DMS114 treated with DMSO at 0.1 percent for 48 hours (cell line): ENCODE measurements at regions not wholly inside any gene's neighbourhood (a gene's known extent, or its start where the extent isn't known, plus 50 kb on each side); places are given as distances from the start of the nearest gene placed in this dataset.
"Not testable (repeated sequence)": the region's sequence is repeated elsewhere in the genome, so short reads cannot be mapped to it uniquely, and the experiment has no call there.

ENCODE experiments used
- DNase-seq: peaks from one replicate; lab custom pipeline; 2025; ENCODE audit not compliant: unreplicated experiment; lab: John Stamatoyannopoulos, UW

DNA sequence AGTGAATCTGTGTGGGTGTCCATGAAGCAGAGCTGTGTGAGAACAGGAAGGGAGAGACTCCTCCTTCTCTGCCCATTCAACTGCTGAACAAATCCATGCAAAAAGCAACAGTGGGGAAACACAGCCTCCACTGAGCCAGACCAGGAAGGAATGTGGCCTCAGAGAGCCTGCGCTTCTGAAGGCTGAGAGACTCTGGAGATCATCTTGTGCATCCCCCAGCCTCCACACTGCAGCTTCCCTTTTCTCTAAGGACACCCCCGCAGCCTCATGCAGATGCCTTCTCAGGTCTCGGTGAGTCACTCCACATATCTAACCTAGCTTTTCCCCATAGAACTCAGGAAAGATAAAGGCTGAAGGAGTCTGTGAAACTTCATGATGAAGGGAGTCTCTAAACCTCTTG, 402.9 kb downstream of the TNS1 start:
- DNase-seq, result no peak

DNA sequence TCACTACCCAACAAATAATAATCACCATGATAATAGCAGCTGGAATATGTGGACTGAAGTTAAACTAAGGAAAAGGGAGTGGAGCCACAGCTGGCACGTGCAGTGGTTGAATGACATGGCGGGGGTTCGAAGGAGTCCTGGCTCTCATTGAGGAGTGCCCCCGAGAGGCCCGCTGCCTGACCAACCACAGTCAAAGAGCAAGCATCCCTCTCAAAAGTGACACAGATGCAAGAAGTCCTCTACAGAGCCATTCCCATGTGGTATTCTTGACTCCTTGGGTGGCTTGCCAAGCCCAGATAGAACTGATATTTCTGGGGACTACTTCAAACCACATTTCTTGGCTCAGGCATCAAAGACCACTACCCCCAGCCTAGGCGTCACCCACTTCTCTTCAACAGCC, 405.1 kb downstream of the TNS1 start:
- no peak for DNase-seq

DNA sequence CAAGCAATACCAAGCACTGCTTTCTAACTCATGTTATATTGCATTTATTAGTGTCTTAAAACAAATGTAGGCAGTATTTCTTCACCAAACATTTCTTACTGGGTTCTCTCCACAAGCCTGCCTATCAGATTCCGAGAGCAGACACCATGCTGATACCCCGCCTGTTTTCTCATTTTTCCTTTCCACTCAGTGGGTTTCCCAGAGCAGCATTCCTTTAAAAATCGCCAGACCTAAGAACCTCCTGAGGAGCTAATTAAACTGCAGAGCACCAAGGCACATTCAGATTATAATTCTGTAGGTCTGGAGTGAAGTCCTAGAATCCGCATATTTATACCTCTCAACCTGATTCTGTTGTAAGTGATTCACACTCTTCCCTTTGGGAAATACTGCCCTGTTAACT, 405.6 kb downstream of the TNS1 start:
- DNase-seq, result no peak

DNA sequence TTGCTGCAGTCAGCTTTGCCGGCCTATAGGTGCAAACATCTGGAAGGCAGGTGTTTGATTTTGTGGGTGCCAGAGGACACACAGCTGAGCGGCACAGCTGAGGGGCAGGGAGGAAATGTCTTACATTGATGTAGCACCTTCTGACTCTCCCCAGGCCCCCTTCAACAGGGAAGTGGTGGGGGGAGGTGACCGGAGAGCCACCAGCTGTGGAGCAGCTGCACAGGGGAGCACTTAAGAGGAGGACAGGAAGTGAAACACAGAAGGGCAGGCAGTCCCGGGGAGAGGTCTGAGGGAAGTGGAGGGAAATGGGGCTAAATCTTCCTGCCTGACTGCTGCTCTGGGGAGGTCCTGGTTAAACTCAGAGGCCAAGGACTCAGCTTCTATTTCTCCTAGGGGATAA, 409.1 kb downstream of the TNS1 start:
- DNase-seq, result no peak

DNA sequence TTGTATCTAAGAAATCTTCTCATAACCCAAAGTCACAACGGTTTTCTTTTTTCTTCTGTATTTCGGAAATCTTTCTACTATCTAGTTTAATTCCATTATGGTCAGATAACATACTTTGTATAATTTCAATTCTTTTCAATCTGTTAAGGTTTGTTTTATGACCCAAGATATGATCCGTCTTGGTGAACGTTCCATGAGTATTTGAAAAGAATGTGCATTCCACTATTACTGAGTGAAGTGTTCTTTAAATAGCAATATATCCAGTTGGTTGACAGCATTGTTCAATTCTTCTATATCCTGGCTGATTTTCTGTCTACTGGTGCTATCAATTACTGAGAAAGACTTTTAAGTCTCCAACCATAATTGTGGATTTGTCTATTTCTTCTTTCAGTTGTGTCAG, 414.5 kb downstream of the TNS1 start:
- DNase-seq, result no peak

DNA sequence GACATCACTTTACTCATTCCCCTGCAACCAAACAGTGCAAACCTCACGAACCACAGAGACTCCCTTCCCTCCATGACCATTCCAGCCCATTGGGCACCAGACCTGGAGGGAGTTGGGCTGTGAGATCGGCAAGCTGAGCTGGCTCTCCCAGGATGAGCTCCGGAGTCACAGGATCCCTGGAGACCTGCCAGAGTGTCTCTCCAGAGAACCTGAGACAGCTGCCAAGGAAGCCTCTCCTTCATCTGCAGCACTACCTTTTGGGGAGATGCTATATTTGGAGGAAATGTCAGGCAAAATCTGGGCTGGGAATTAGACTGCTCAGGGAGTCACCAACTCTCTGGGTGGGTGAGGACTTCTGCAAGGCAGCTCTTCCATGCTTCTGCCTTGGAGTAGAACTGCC, 417.4 kb downstream of the TNS1 start:
- no peak for DNase-seq

DNA sequence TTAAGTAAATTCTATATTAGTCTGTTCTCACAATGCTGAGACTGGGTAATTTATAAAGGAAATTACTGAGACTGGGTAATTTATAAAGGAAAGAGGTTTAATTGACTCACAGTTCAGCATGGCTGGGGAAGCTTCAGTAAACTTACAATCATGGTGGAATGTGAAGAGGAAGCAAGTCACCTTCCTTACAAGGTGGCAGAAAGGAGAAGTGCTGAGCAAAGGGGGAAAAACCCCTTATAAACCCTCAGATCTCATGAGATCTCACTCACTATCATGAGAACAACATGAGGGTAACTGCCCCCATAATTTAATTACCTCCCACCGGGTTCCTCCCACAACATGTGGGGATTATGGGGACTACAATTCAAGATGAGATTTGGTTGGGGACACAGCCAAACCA, 422.4 kb downstream of the TNS1 start:
- DNase-seq, result not testable (repeated sequence)

DNA sequence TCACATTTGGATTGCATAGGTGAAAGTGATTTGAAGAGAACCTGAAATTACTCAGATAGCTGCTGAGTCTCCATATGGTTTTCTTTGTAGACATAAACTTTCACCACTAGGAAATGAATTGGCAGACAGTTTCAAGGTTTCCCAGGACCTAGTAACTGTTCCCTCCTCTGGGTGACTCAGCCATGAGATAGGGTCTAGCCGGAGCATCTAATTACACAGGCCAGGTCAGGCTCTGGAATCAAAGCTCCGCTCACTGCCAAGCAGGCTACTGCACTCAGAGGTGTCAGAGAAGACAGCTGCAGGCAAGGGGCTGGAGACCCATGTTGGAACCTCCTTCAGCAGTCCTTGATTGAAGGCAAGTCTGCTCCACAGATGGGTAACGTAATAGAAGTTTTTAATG, 429.2 kb downstream of the TNS1 start:
- no peak for DNase-seq

DNA sequence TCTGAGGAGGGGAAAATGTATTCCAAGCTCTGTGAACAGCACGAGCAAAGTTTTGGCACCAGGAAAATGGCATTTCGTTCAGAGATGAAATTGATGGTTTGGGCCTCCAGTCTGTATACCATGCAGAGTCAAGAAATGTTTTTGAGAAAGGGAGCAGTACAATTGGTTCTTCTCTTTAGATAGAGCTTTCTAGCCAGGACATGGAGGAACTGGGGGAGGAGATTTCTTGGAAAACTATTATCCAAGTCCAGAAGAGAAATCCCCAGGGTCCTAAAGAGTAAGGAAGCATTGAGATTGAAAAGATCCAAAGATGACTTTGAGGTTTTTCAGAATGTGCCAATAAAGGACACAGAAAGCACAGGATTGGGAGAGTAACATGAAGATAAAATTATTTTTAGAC, 432.4 kb downstream of the TNS1 start:
- no peak for DNase-seq

DNA sequence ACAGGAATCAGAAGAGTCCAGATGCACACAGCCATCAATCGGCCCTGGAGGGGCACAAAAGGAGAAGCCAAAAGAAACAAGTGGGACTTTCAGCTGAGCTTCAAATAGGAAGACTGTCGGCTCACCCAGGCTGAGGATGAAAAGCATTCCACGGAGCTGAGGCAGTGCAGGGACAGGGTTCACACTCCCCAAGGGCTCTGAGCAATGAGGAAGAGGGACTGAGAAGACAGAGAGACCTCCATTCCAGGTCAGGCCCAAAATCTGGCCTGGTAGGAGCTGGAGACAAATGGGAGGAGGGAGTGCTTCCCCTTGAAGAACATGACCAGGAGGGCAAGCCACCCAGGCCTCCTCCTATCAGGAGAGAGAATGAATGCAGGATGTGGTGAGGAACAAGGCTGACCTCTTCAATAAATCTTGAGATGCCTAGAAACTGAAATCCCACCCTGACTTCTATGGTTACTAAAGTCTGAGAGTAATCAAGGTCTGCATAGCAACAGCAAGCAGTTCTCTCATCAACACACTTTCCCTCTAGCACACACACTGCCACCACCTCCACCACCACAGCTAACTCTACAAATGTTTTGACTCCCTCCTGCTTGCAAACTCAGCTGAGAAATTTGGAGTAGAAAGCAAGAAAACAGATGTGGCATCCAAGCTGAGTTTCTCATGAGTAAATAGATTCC, 434.4 kb downstream of the TNS1 start:
- no peak for DNase-seq

DNA sequence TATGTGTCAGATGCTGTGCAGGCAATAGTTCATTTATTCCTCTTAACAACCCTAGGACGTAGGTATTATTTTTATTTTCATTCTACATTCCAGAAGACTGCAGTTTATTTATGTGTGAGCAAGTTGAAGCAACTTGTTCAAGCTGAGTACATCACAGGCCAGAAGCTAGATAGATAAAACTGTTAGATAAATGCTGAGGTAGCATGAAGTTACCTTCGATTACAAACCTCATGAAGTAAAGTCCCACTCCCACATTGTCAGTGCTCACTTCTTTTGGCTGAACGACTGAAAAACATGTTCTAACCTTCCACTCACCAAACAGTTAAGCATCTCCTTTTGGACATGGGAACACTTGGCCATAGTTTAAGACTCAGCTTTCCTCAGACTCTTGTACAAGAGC, 439.2 kb downstream of the TNS1 start:
- DNase-seq, result no peak

DNA sequence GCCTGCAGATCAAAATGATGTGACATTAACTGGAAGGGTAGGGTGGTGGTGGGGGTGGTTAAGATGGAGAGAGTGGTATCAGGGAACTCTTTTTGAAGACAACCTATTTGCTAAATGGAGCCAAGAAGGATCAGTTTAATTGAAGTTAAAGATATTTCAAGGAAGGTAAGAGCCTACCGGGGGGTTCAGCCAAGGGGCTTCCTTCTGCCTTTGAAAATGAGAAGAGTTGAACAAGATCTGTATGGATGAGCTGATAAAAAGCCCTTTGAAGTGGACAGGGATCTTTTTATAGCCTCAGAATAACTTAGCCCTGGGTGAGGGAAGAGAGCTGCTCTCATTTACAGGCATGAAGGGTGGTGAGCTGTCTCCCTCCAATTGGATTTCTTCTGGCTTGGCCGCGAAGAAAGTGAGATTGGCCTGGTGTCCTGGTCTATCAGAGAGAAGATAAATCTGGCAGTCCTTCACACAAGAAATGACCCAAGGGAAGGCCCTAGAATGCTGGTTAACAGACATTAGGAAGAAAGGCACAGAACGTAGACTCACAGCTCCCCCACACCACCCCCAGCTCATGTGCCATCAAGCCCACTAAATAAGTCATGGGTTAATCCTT, 439.8 kb downstream of the TNS1 start:
- DNase-seq, result no peak

DNA sequence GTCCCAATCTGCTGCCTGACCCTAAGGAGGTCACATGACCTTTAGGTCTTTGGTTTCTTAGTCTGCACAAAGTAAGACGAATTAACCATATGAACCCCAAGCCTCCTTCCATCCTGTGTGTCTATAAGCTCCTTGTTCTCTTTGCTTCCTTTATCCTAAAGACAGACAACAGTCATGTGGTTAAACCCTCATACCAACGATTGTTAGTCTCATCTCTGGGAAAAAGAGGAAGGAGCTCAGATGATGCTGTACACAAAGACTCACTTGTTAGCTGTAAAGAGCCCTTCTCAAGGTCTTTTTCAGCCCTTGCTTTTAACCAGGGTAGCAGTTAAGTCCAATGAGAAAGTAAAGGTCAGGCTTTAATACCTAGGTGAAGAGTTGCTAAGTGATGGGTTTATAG, 443.7 kb downstream of the TNS1 start:
- DNase-seq, result no peak

DNA sequence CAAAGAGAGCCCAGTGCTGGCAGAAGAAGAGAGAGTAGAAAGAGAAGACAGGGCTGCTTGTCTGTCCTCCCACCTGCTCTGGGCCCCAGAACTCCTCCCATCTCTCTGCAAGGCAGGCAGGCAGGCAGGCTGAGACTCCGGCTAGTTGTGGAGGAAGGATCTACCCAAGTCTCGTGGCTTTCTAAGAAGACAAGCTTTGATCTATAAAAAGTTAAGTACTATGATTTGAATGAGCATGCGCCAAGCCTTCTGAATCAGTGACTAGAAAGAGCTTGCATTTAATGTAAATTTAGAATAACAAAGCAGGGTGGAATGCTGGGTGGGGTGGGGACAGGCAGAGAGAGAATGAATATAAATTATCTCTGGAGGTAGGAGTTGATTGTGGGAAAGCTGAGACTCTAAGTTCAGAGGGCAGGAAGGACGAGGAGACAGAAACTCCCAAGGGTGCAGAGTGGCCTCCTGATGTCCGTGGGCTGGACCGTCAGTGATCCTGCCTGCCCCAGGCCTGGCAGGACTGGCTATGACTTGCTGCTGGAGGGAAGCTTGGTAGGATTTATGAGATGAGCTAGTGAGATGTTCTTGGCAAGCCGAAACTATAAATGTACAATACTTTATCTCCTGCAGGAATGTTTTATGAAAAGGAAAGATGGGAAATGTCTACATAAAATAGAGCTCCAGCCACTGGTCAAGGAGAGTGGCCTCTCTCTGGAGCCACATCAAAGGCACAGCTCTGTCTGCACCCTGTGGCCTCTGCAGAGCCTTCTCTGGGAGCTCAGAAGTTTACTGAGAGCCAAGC, 447.5 kb downstream of the TNS1 start:
- DNase-seq, result no peak

DNA sequence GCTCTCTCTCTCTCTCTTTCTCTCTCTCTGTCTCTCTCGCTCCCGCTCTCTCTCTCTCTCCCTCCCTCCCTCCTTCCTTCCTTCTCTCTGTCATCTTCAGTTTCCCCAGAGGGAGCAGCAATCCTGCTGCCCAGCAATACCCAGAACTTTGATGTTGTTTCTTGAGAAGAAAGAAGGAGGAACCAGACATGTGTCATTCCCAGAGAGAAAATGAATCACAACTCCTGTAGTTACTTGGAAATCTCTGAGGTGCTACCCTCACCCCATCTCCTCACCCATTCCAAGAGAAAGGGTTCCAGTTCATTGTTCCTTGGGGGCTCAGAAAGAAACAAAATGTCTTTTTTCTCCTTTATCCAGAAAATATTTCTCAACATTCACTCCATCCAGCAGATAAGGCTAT, 449.1 kb downstream of the TNS1 start:
- no peak for DNase-seq

DNA sequence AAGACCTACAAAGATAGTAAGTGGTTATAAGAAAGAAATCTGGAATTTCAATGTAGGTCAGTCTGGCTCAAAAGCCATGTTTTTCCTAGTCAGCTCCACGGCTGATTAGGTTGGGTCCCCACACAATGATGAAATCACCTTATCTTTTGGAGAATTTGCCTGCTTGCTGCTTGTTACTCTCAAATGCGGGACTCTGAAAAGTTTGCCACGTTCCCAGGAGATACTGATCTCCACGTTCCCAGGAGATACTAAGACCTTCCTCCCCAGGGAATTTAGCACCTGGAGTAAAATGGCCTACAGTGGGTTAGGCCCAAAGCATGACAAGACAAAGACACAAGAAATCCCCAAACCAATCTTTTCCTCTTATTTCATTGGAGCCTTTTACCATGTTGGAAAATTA, 449.6 kb downstream of the TNS1 start:
- DNase-seq, result no peak

DNA sequence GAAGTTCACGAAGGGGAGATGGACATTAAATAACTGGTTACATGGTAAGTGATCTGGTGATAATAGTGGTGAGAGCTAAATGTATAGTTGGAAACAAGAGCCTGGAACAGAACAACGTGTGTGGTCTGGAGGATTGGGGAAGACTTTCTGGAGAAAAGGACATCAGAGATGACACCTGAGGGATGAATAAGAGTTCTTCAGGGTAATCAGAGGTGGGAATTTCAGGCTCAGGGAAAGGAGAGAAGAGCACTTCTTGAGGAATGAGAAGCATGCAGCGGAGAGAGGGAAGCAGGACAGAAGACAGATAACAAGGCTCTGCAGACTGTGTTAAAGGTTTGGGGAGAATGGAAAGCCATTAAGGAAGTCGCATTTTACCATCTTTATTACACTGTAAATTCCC, 450.7 kb downstream of the TNS1 start:
- no peak for DNase-seq

DNA sequence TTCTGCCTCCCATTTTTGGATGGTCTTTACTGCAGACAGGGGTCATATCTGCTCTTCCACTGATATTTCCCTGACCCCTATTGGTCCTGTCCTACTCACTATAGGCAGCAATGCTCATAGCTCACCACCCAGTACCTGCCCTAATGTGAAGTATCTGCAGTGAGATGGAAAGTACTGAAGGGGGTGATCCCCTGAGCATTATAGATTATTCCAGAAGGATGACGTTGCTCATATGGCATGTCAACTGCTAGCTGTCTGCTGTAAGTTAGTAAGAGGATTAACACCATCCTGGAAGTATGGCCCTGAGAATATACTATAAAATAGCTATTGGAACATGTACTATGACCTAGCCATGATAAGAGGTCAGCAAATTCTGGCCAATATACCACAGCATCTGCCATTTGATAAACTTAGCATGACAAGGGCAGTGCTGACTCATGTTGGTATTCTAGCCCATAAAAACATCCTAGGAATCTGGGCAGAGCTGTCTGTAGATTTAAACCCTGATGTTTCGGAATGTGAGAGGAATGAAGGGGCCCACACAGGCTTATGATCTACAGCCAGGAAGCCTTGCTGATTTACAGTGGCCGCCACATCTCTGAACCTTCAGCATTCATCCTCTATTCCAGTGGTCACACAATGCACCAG, 451.4 kb downstream of the TNS1 start:
- DNase-seq, result no peak

DNA sequence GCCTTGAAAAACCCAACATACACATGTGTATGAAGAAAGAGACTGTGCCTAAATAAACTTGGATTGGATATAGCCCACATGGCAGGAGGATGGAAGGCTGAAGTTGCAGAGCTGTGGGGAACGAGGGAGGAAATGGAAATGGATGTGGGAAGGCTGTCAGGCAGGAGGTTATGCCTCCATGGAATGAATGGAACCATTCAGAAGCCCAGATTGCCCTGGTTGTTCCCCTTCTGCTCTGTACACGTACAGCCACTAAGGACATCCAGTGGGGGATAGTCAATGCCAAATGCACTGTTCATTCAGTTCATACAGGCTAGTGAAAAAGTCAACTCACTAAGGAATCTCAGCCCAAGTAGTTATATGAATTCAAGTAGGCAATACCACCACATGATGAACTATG, 463.7 kb downstream of the TNS1 start:
- no peak for DNase-seq

DNA sequence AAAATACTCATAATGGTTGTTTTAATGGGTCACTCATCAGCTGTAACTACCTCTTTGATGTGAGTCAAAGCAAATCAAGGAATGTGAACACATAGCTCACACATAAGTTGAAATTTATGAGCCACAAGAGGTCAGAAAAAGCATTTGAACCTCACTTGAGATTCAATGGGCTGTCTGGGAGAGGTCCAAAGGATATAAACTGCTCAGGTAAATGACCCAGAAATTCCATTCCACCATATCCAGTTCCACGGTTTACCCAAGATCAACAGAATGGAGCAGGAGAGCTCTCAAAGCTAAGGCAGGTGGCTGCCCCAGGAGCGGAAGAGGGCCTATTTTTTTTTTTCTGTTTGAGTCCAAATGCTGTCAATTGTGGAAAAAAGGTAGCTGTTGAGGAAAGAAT, 464.1 kb downstream of the TNS1 start:
- no peak for DNase-seq

DNA sequence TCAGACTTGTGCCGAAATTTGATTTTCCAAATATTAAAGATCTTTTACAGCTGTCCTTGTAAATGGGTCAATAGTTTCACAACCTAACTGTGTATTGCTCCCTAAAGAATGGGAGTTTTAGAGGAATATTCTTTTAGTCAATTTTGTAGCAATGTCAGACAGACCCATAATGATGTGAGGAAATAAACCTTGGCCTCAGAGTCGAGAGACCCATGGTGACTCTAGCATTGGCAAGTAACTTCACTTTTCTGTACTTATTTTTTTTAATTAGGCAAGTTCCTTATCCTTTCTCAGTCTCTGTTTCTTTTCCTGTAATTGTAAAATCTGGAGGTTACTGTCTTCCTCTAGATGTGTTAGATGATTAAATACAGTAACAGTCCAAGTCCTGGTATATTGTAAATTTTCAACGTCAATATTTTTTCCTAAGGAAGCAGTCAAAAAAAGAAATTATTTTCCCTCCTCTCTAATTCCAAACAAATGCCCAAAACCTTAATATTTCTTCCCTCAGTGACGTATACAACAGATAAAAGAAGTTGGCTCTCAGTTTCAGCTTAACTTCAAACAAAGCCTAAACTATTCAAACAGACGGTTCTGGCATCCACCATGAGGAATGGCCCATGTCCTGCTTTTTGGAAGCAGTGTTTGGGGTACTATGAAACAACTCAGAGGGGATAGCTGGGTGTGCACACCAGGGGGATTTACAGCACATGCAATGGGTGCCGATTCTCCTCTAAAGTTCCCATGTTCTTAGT, 466.7 kb downstream of the TNS1 start:
- DNase-seq, result no peak
